ENCODE measurements at regions not wholly inside any gene's neighbourhood (a gene's known extent, or its start where the extent isn't known, plus 50 kb on each side); places are given as distances from the start of the nearest gene placed in this dataset.

GRCh38 chr6:40714576-40715564 lies 127.7 kb upstream of the LRFN2 start:
- DNase-seq = no peak

DNA sequence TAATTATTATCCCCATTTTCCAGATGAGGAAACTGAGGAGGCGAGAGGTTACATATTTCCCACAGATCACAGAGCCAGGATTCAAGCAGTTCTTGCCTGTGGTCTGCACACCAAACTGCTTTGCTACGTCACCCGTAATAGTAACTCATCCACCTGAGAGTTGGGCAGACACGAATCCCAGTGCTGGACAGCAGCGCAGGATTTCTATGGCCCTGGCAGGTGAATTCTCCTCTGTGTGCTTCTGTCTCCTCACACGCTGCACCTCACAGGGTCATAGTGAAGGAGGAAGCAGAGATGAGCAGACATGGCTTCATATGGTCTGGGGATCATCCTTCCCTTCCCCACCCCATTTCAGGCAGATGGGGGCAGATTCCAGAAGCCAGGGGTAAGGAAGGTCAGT lies 127.0 kb upstream of the LRFN2 start:
- DNase-seq = no peak

GRCh38 chr6:40713002-40713719 lies 126.0 kb upstream of the LRFN2 start:
- DNase-seq = no peak

DNA sequence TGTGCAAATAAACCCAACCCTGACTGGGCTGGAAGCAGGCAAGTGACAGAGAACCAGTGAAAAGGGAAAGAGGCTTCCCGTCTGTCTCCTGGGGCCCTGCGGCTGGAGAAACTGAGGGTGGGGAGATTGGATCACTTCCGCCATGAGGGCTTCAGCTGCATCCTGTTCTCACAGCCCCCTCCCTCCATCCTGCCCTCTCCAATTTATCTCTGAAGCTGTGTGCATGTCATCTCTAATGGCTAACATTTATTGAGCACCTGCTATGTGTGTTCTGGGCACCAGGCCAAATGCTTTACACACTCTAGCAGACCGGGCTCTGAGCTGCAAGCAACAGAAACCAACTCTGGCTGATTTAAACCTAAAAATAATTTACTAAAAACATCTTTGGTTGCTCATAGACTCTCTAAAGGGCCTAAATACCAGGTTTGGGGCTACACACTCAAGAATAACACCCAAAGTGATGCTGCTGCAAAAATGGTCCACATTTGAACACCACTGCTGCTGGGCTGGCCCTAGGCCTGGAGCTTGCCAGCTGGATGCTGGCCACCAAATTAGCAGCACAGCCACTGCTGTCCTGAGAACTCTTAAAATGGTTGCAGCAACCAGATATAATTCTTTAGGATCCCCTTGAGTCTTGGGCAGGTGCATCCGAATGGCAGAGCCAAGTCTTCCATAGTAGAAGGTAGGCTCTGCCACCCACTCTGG lies 123.6 kb upstream of the LRFN2 start:
- peak; percentile 50 for DNase-seq

GRCh38 chr6:40708049-40708448 lies 120.9 kb upstream of the LRFN2 start:
- DNase-seq = no peak

GRCh38 chr6:40706178-40706577 lies 119.0 kb upstream of the LRFN2 start:
- no peak for DNase-seq

- DNase-seq = no peak
Observed at GRCh38 chr6:40705354-40705753, 118.2 kb upstream of the LRFN2 start.

- no peak for DNase-seq
Observed at GRCh38 chr6:40701352-40702007, 114.3 kb upstream of the LRFN2 start.

DNA sequence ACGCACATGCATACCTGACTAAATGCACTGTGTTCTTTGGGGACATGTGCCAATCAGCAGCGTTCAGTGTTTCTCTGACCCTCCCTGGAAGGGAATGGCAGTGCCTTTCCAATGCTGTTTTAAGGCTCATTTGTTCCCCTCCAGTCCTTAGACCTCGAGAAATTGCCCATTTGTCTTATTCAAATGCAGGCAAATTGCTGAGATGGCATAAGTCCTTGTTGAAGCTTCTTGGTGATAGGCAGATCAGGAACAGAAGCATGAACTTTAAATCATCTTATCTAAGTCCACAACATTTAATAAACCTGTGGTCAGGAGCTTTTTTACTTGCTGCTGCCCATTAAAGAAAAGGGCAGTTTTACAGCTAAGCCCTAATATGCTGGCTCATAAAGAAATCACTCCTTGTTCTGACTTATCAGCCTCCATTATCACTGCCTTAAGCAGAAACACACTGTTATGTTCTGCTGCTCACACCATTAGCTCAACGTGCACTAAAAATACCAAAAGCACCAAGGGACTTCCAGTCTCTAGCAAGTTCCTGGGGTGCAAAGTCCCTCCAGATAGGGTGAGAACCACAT lies 112.9 kb upstream of the LRFN2 start:
- no peak for DNase-seq

GRCh38 chr6:40695750-40696415 lies 108.7 kb upstream of the LRFN2 start:
- DNase-seq = peak; percentile 55

- DNase-seq = peak; percentile 38
Observed at GRCh38 chr6:40695114-40695513, 108.0 kb upstream of the LRFN2 start.

- no peak for DNase-seq
Observed at GRCh38 chr6:40693768-40694167, 106.6 kb upstream of the LRFN2 start.

- no peak for DNase-seq
Observed at GRCh38 chr6:40692337-40692736, 105.2 kb upstream of the LRFN2 start.

- DNase-seq = no peak
Observed at GRCh38 chr6:40689185-40689584, 102.0 kb upstream of the LRFN2 start.

DNA sequence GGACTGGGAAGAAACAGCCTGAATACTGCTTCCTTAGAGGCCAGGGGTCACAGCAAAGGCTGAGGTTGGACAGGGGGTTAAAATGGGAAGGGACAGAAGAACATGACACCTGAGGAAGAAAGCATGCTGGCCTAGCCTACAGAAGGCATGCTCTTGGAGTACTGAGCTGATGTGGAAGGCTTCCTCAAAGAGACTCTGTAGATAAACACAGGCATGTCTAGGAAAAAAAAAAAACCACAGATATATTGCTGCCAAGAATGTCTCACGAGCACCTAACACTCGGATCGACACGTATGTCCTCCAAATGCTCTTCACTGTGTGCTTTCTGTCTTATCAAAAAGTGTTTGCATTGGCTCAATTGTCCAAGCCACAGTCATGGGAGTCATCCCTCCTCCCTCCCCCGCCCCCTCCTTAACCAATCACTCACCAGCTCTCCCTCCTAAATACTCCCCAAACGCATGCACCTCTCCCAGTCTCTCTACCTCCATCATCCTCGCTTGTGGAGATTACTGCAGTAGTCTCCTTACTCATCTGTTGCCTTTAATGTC lies 101.1 kb upstream of the LRFN2 start:
- DNase-seq = no peak

DNA sequence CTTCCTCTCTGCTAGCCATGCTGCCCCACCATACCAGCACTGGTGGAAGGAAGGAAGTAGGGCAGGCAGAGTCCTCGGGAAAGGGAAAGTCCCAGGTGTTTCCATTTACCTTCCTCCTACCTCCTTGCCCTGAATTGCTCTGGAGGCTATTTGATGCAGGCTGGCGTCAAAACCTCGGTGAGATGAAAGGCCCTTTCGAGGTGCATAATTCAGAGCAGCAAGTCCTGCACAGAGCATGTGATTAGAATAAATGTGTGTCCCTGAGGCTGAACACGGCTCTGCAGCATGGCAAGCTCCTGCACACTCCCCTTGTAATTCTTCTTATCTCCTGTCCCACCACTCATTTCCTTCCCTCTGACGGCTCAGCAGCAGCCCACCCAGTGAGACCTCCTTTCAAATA lies 98.7 kb upstream of the LRFN2 start:
- DNase-seq = no peak

- DNase-seq = no peak
Observed at GRCh38 chr6:40681622-40682021, 94.5 kb upstream of the LRFN2 start.

DNA sequence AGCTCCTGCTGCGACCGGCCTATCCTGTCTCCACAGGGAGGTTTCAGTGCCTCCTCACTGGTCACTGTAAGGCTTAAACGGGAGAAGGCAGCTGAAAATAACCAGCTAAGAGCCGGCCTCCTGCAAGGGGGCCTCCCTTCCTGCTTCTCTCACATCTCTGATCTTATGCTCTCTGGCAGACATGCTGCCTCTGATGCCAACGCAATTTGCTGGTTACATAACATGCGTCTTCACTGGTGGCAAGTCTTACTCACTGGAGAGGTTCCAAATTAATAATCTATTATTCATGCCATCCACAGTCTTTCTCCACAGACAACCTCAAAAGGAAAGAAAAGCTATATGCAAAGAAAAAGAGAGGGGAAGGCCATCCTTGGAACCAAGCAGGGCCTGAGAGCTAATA lies 91.8 kb upstream of the LRFN2 start:
- no peak for DNase-seq

DNA sequence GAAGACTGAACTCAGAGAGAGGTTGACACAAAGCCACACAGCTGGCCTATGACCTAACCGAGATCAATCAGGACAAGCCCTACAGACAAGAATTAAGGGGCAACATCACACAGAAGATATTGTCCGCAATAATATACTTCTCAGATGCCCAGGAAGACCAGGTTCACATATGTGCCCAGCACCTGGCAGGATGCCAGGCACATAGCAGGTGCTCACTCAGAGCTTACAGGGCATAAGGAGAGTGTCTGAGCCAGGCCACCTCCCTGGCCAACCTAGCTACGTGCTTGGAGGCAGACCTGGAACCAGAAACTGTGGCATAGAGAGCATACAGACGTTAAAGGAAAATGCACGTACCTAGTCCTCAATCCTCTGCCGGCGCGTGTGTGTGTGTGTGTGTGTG lies 87.0 kb upstream of the LRFN2 start:
- DNase-seq = no peak

- DNase-seq = no peak
Observed at GRCh38 chr6:40672087-40672486, 84.9 kb upstream of the LRFN2 start.

- no peak for DNase-seq
Observed at GRCh38 chr6:40671694-40672050, 84.5 kb upstream of the LRFN2 start.

Measured in DMS79 (cell line).